ENCODE measurements at regions not wholly inside any gene's neighbourhood (a gene's known extent, or its start where the extent isn't known, plus 50 kb on each side); places are given as distances from the start of the nearest gene placed in this dataset.

DNA sequence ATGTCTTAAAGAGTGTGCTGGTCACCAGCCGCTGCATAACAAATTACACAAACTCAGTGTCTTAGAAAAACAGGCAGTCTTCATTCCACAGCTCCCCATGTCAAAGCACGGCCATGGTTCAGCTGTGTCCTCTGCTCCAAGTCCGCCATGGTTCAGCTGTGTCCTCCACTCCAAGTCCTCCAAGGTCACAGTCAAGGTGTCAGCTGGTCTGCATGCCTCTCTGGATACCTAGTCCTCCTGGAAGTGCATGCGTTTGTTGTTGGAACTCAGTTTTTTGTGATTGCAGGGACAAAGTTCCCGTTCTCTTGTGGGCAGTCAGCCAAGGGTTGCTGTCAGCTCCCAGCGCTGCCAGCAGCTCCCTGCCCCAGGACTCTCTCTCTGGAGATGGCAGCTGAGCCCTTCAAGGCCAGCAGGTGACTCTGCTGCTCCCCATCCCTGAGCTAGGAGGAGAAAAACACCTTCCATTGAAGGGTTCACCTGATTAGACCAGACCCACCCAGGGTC, 304.0 kb upstream of the MYT1L start:
- H4K20me1 ChIP-seq (ENCODE audit: insufficient read depth), result no peaks in the 10 kb centered on the region
- H3K9me2 ChIP-seq (ENCODE audit: insufficient read depth), result no peaks in the 10 kb centered on the region
- no peak overlapping the region for H3K27ac ChIP-seq (ENCODE audit: low read depth, low read length)
- H2AFZ ChIP-seq (ENCODE audit: low read depth, low read length, poor library complexity, severe bottlenecking), result no peak overlapping the region
- intact Hi-C loops (cut with micrococcal nuclease), result no loop called here
- no peaks in the 10 kb centered on the region for H3K9me3 ChIP-seq (ENCODE audit: control insufficient read depth in 1 of 2, insufficient read depth in 1 of 2, low read depth in 1 of 2, low read length in 2 of 2)
- no TSS peak for BruUV-seq (replicated peaks)
- ChIA-PET POLR2A (no interaction called here), RAD21 (ENCODE audit: low non-redundant PET in 1 of 2, low total read pairs in 2 of 2, uncharacterized antibody in 2 of 2, unreplicated experiment in 2 of 2) (no interaction called here), CTCF (no interaction called here)
- no peaks in the 10 kb centered on the region for H3K79me2 ChIP-seq (ENCODE audit: insufficient read depth, low read length)
- no peak overlapping the region for H3K4me3 ChIP-seq (replicated peaks in 1 of 2; ENCODE audit: low read depth in 1 of 2, low read length in 2 of 2)
- ATAC-seq, result no peak
- no peaks in the 10 kb centered on the region for H3K4me1 ChIP-seq (ENCODE audit: control insufficient read depth in 1 of 2, insufficient read depth in 2 of 2, low read length in 2 of 2)
- H3K36me3 ChIP-seq (ENCODE audit: control insufficient read depth in 1 of 2, insufficient read depth in 2 of 2, low read length in 2 of 2), result no peaks in the 10 kb centered on the region
- no peaks in the 10 kb centered on the region for H3K27me3 ChIP-seq (ENCODE audit: insufficient read depth, low read length)
- no peak overlapping the region for H3K9ac ChIP-seq (ENCODE audit: low read length)
- no peak overlapping the region for H3K4me2 ChIP-seq (ENCODE audit: low read length)
- DNase-seq (ENCODE audit: low read depth, low spot score), result no peak
- TF ChIP-seq CBX3 (IDR thresholded peaks at IDR 0.05; ENCODE audit: low read depth), result no peak
- no peak for TF ChIP-seq CEBPB (IDR thresholded peaks at IDR 0.05; ENCODE audit: low read depth)
- no peak for TF ChIP-seq EZH2 (IDR thresholded peaks at IDR 0.05)
- TF ChIP-seq EGR1 (IDR thresholded peaks at IDR 0.05; ENCODE audit: low read depth), result no peak
- no peak for TF ChIP-seq REST (IDR thresholded peaks at IDR 0.05; ENCODE audit: low read depth)
- no peak for TF ChIP-seq EZH2phosphoT487 (IDR thresholded peaks at IDR 0.05; ENCODE audit: borderline replicate concordance)
- TF ChIP-seq ZFX (IDR thresholded peaks at IDR 0.05), result no peak
- no peak for TF ChIP-seq YY1 (IDR thresholded peaks at IDR 0.05; ENCODE audit: extremely low read depth, insufficient replicate concordance, low read depth, low read length)
- no peak for TF ChIP-seq POLR2AphosphoS5 (IDR thresholded peaks at IDR 0.05; ENCODE audit: low read depth, low read length)
- no peak for TF ChIP-seq ZNF274 (IDR thresholded peaks at IDR 0.05; ENCODE audit: low read depth, low read length)
- no peak for TF ChIP-seq SP1 (IDR thresholded peaks at IDR 0.05; ENCODE audit: low read depth)
- TF ChIP-seq, protein P1, sequence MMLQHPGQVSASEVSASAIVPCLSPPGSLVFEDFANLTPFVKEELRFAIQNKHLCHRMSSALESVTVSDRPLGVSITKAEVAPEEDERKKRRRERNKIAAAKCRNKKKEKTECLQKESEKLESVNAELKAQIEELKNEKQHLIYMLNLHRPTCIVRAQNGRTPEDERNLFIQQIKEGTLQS (IDR thresholded peaks at IDR 0.05), result no peak
- no peak for TF ChIP-seq RAD21 (IDR thresholded peaks at IDR 0.05; ENCODE audit: low read depth)
- TF ChIP-seq, protein P2, sequence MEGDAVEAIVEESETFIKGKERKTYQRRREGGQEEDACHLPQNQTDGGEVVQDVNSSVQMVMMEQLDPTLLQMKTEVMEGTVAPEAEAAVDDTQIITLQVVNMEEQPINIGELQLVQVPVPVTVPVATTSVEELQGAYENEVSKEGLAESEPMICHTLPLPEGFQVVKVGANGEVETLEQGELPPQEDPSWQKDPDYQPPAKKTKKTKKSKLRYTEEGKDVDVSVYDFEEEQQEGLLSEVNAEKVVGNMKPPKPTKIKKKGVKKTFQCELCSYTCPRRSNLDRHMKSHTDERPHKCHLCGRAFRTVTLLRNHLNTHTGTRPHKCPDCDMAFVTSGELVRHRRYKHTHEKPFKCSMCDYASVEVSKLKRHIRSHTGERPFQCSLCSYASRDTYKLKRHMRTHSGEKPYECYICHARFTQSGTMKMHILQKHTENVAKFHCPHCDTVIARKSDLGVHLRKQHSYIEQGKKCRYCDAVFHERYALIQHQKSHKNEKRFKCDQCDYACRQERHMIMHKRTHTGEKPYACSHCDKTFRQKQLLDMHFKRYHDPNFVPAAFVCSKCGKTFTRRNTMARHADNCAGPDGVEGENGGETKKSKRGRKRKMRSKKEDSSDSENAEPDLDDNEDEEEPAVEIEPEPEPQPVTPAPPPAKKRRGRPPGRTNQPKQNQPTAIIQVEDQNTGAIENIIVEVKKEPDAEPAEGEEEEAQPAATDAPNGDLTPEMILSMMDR (IDR thresholded peaks at IDR 0.05 in 2 of 3, conservative IDR thresholded peaks at IDR 0.05 in 1 of 3; ENCODE audit: borderline replicate concordance in 1 of 3, insufficient read depth in 1 of 3, low read depth in 2 of 3, low read length in 2 of 3), result no peak

Data from HCT116 (cell line).